ENCODE measurements at regions not wholly inside any gene's neighbourhood (a gene's known extent, or its start where the extent isn't known, plus 50 kb on each side); places are given as distances from the start of the nearest gene placed in this dataset.

GRCh38 chr3:117427081-117427480 lies 717.5 kb downstream of the TUSC7 start:
- Histone ChIP-seq H3K36me3 (ENCODE audit: low read depth, low read length) (no peaks in the 10 kb centered on the region), H3K4me3 (ENCODE audit: low read length) (no peak overlapping the region), H3K27me3 (ENCODE audit: low read length) (no peaks in the 10 kb centered on the region), H3K27ac (ENCODE audit: low read length) (no peak overlapping the region), H3K9ac (ENCODE audit: low read length) (no peak overlapping the region), H3K4me1 (ENCODE audit: insufficient read depth, low read length) (no peaks in the 10 kb centered on the region), H3K4me2 (ENCODE audit: low read length) (no peak overlapping the region), H4K20me1 (ENCODE audit: low read length) (no peaks in the 10 kb centered on the region), H2AFZ (ENCODE audit: low read length) (no peak overlapping the region), H3K9me2 (replicated peaks; ENCODE audit: low read length) (no peaks in the 10 kb centered on the region), H3K79me2 (ENCODE audit: low read length) (no peaks in the 10 kb centered on the region), H3K9me3 (ENCODE audit: low read length) (peaks cover 33% of the 10 kb centered on the region), H3F3A (ENCODE audit: low read length, unreplicated experiment) (no peaks in the 10 kb centered on the region)
- ATAC-seq (no peak), DNase-seq (no peak)
- CTCF ChIA-PET, result no interaction called here
- intact Hi-C loops (cut with micrococcal nuclease), result no loop called here
- TF ChIP-seq EZH2phosphoT487 (IDR thresholded peaks at IDR 0.05; ENCODE audit: borderline replicate concordance, low read length) (no peak), CTCF (conservative IDR thresholded peaks at IDR 0.05; ENCODE audit: low read depth, low read length) (no peak), EZH2 (IDR thresholded peaks at IDR 0.05; ENCODE audit: low read length, unreplicated experiment) (no peak)
- no TSS peak for BruUV-seq (replicated peaks)
- POLR2A ChIA-PET (ENCODE audit: unreplicated experiment), result no interaction called here

- intact Hi-C loops (cut with micrococcal nuclease), result no loop called here
- TF ChIP-seq CTCF (conservative IDR thresholded peaks at IDR 0.05; ENCODE audit: low read depth, low read length), result no peak
- no peak for TF ChIP-seq EZH2 (IDR thresholded peaks at IDR 0.05; ENCODE audit: low read length, unreplicated experiment)
- no peak for TF ChIP-seq EZH2phosphoT487 (IDR thresholded peaks at IDR 0.05; ENCODE audit: borderline replicate concordance, low read length)
- no peak overlapping the region for H3K4me2 ChIP-seq (ENCODE audit: low read length)
- H2AFZ ChIP-seq (ENCODE audit: low read length), result no peak overlapping the region
- H3K36me3 ChIP-seq (ENCODE audit: low read depth, low read length), result no peaks in the 10 kb centered on the region
- no peaks in the 10 kb centered on the region for H3K27me3 ChIP-seq (ENCODE audit: low read length)
- no peaks in the 10 kb centered on the region for H3F3A ChIP-seq (ENCODE audit: low read length, unreplicated experiment)
- ChIA-PET CTCF (no interaction called here), POLR2A (ENCODE audit: unreplicated experiment) (no interaction called here)
- DNase-seq, result no peak
- no peaks in the 10 kb centered on the region for H3K4me1 ChIP-seq (ENCODE audit: insufficient read depth, low read length)
- H3K4me3 ChIP-seq (ENCODE audit: low read length), result no peak overlapping the region
- no peak overlapping the region for H3K9ac ChIP-seq (ENCODE audit: low read length)
- no TSS peak for BruUV-seq (replicated peaks)
- H3K79me2 ChIP-seq (ENCODE audit: low read length), result no peaks in the 10 kb centered on the region
- no peak for ATAC-seq
- H3K9me3 ChIP-seq (ENCODE audit: low read length), result peaks cover 42% of the 10 kb centered on the region
- H4K20me1 ChIP-seq (ENCODE audit: low read length), result no peaks in the 10 kb centered on the region
- no peaks in the 10 kb centered on the region for H3K9me2 ChIP-seq (replicated peaks; ENCODE audit: low read length)
- no peak overlapping the region for H3K27ac ChIP-seq (ENCODE audit: low read length)
Observed at GRCh38 chr3:117433427-117433826, 723.8 kb downstream of the TUSC7 start.

DNA sequence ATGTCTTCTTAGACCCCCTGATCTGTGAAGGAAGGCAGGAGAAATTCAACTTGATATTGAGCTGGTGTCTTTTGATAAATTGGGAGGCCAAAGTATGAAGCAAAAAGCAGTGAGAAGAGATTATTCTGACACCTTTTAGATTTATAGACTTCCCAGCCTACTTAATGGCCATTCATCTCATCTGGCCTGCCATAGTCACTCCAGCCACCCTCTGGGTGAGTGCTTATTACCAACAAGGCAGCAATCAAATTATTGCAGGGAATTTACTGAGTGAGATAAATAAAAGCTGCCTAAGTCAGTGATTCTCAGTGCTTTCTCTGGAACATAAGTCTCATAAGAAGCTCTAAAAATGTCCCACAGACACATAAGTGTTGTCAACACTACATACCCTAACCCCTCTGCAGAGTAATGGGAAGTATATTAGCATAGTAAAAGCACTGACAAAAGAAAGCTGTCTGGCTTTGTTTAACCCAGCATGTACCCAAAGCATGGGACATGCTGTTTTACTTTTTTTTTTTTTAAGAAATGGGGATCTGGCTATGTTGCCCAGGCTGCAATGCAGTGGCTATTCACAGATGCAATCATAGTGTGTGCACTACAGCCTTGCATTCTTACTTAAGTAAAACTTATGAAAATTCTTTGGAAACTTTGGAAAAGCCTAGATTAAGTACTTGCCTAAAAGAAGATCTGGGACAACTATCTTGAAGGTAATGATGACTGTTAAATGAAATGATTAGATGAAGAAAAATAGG lies 725.3 kb downstream of the TUSC7 start:
- Histone ChIP-seq H3K9me2 (replicated peaks; ENCODE audit: low read length) (no peaks in the 10 kb centered on the region), H3K4me1 (ENCODE audit: insufficient read depth, low read length) (no peaks in the 10 kb centered on the region), H3K27me3 (ENCODE audit: low read length) (no peaks in the 10 kb centered on the region), H3K36me3 (ENCODE audit: low read depth, low read length) (no peaks in the 10 kb centered on the region), H3F3A (ENCODE audit: low read length, unreplicated experiment) (no peaks in the 10 kb centered on the region), H4K20me1 (ENCODE audit: low read length) (no peaks in the 10 kb centered on the region), H3K4me3 (ENCODE audit: low read length) (no peak overlapping the region), H2AFZ (ENCODE audit: low read length) (no peak overlapping the region), H3K27ac (ENCODE audit: low read length) (no peak overlapping the region), H3K79me2 (ENCODE audit: low read length) (no peaks in the 10 kb centered on the region), H3K9me3 (ENCODE audit: low read length) (peaks cover 39% of the 10 kb centered on the region), H3K4me2 (ENCODE audit: low read length) (no peak overlapping the region), H3K9ac (ENCODE audit: low read length) (no peak overlapping the region)
- intact Hi-C loops (cut with micrococcal nuclease), result no loop called here
- ChIA-PET POLR2A (ENCODE audit: unreplicated experiment) (no interaction called here), CTCF (no interaction called here)
- no peak for DNase-seq
- no TSS peak for BruUV-seq (replicated peaks)
- ATAC-seq, result no peak
- TF ChIP-seq CTCF (conservative IDR thresholded peaks at IDR 0.05; ENCODE audit: low read depth, low read length) (no peak), EZH2phosphoT487 (IDR thresholded peaks at IDR 0.05; ENCODE audit: borderline replicate concordance, low read length) (no peak), EZH2 (IDR thresholded peaks at IDR 0.05; ENCODE audit: low read length, unreplicated experiment) (no peak)

Data from PC-3 (cell line).